ENCODE measurements at regions not wholly inside any gene's neighbourhood (a gene's known extent, or its start where the extent isn't known, plus 50 kb on each side); places are given as distances from the start of the nearest gene placed in this dataset.
"Not testable (repeated sequence)": the region's sequence is repeated elsewhere in the genome, so short reads cannot be mapped to it uniquely, and the experiment has no call there.

DNA sequence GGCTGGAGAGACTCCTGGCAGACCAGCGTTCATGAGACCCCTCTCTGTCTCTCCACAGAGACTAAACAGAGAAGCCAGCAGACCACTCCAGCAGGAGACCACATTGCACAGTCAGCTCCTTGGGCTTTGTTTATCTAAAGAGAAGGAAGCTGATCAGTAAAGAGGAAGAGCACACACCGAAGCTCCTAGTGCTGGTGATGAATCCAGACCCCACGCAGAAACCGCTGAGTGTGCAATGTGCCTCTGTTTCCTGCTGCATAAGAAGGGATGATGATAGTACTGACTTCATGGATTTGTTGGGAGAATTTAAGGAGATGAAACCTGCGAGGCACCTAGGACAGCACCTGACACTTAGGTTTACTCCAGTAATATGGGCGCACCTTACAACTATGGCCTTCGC is 544.1 kb upstream of the ID2 start:
- no peak for DNase-seq

DNA sequence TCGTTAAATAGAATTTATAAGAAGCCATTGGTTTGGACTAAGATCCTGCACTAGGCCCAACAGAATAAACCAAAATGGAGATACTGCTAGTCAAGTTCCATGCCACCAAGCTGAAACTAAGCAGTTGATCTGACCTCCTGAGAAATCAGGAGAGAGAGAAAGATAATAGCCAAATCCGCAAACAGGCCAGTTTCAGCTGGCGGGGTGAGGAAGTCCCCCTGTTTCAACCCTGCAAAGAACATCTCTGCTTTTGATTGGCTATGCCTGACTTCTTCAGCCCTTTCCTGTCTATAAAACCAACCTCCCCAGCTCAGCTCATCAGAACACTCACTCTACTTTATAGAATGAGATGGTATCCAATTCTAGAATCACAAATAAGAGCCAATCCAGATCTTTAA is 543.3 kb upstream of the ID2 start:
- DNase-seq: no peak

DNA sequence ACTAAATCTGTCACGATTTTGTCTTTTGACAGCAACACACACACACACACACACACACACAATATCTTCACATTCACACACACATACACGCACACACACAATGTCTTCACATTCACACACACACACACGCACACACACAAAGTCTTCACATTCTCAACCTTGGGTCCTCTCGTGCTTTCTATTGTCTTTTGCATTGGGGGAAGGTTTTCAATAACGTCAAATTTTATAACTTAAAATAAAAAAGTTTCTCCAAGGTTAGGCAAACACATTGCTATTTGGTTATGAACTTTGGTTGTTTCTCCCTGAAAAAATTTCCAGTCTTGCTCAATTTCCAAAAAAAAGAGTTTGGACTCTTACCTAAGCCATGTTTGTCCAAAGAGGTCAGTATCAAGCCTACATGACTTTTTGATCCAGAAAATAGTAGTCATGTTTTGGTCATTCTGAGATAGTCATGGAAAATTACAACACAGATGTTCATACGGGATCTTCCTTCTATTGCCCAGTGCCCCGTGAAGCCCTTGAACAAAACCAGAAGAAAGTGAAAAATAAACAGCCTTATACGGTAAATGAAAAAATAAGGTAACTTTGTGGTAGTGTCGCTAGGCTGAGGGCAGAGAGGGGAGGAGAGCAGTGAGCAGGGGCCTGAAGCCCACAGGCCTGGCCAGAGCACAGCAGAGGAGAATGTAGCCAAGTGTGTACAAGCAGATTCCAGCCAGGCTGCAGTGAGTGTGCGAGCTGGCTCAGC is 542.8 kb upstream of the ID2 start:
- DNase-seq: no peak

DNA sequence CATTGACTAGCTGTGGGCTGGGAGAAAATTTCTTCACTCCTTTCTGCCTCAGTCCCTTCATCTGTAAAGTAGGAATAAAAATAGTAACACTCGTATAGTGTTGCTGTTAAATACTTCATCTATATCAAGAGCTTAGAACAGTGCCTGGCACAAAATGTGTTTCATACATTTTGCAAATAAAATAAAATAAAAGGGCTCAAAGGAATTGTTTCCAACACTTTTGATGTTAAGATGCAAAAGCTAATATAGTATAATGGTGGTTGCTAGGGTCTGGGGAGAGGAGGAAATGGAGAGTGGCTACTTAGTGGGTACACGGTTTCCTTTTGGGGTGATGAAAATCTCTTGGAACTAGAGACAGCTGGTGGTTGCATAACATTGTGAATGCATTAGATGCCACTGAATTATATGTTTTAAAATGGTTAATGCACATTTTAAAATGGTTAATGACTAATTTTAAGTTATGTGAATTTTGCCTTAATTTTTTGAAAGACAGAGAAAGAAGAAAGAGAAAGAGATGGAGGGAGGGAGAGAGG is 542.1 kb upstream of the ID2 start:
- DNase-seq: no peak

DNA sequence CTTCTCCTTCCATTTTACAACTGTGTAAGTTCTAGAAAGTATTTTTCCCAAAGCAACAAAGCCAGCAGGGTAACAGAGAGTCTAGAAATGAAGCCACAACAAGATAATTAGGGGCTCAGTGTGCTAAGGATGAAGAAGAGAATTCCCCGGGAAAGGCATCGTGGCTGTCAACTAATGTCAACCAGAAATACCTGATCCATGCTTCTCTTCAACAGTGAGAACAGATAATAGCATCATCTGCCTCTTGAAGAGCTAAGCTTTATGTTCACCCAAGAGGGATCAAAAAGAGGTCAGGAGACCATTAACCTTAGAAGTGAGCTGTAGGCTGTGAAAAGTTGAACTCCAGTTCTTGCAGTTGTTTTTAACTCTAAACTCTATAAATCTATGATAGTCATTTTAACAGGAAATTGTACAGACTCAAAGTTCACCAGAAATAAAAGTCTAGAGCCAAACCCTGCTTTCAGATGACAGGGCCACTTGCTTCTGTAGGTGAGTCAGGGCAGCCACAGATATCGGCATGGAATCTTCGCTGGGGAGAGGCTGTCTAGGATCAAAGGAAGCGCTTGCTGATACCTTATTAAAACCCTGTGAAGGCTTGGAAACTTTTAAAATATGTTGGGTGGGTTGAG is 540.7 kb upstream of the ID2 start:
- no peak for DNase-seq

DNA sequence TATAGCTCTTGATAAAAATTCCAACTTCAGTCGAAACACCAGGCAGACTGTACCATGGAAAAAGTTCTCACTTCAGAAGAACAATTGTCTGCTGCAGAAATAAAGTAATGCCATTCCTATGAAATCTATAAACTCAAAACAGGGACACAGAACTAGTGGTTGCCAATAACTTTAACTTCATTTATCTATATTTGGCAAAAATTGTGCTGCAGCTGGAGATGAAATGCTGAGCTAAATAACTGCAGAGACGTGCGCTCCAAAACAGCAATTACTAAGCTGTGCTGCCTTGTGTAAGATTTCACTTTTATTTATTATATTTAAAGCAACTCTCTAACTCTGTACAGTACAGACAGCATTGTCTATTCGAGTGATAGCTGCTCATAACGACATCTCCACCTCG is 540.1 kb upstream of the ID2 start:
- no peak for DNase-seq

DNA sequence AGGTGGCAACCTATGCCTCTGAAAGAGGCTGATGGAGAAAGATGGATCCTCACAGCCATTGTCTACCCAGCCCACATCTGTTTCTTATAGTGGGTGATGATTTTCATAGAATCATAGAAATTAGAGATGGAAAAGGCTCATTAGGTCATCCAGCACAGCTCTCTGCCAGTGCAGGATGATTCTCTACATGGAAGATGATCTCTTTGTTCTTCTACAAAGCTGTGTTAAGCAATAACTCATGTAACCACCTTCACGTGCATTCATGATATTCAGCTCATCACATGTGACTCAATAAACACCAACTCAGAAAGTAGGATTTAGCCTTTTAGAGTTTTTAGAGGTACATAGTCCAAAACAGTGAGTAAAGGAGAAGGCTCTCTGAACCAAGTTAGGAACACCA is 539.4 kb upstream of the ID2 start:
- DNase-seq: no peak

DNA sequence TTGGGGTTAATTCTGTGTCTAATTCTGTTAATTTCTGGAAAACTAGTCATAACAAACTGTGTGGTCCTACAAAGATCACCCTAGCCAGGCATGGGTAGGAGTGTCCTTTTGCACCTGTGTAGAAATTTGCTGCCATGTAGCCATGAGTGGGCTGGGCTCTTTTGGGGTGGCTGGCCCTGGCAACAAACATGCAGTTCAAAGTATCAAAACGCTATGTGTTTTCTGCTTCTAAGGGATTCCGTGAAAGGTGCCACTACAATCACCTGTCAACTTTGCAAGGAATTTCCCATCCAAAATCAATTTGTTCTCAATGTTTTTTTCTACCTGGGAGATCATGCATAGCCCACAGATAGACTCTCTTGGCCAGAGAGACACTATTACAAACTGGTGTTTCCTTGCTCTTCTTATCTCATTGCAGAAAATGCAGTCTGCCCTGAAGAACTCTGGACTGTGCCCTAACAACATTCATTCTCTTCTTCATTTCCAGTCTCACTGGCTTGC is 537.7 kb upstream of the ID2 start:
- no peak for DNase-seq

DNA sequence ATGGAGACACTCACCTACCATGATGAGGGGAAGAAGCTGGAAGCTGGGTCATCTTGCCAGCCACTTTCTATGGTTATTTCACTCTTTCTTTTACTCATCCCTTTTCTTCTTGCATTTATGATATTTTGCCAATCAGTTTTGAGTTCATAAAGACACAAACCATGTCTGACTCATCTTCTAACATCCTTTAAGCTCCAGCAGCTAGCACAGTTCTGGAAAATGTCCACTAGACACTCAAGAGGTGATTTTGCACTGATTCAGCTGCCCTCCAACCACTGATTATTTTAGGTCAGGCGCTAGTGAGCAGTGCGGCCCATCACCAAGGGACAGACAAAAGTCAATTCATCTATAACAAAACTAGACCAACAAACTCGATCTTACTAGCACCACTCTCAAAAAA is 537.1 kb upstream of the ID2 start:
- no peak for DNase-seq

DNA sequence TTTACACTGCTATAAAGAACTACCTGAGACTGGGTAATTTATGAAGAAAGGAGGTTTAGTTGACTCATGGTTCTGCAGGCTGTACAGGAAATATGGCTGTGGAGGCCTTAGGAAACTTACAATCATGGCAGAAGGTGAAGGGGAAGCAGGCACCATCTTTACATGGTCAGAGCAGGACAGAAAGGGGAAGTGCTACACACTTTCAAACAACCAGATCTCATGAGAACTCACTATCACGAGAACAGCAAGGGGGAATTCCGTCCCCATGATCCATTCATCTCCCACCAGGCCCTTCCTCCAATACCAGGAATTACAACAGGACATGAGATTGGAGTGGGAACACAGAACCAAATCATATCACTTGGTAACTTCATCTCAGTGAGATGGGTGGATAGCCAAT is 536.5 kb upstream of the ID2 start:
- DNase-seq: not testable (repeated sequence)

DNA sequence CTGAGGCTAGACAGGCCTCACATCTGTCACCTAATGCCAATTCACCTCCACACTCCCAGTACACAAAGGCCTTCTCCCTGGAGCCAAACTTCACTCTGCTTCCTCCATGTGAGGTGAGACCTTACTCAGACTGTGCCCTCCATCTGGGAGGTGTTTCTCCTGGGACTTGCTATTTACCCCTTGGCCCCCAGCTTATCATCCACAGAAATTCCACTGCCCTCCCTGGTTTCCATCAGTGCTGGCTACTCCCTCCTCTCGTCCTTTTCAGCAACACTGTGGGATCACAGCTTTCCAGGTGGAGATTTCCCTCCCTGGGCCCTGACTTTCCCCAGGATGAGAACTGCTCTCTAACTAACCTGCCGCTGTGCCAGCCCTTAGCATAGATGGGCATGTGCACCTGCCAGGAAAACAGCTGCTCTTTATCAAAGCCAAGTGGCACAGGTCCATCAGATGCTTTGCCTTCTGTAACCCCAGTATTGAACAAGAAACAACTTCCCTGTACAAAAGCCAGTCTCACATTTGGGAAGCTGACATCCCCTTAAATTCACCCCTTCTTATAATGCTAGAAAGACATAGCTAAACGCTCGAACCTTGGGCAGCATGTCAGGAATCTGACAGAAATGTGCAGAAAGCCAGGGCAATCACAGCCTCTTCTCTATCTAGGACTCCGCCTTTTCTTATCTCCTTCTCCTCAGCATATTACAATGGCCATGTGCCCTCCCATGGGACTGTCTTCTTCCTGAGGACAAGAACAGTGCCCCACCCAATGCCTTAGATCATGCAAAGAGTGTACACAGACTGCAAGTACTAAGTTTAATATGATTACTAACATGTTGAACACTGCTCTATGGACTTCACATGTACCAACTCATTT is 535.5 kb upstream of the ID2 start:
- DNase-seq: no peak

DNA sequence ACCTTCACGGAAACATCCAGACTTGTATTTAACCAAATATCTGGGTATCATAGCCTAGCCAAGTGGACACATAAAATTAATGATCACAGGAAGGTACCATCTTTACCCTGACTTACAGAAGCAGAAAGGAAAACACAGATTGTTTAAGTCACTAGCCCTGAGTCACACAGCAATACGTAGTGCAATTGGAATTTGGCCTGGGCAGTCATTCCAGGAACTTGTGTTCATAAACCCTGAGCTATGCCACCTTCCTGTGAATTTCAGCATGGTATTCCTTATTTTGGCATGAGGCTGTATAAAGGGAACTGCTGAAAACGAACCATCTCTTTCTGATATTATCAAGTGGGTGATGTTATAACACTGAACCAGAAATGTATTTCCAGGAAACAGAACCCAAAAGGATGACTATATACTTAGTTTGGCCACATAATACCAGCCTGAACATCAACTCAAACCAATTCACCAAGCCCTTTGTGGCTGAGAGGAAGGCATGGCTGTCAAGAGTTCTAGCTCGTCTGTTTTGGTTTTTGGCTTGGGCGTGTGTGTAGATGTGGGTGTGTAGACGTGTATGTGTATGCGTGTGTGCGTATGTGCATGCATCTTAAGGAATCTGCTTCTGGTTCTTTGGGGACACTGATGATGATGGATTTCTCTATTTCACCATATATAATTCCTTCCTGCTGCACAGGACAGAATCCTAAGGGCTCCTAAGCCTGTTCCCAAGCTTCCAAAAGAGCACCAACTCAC is 533.4 kb upstream of the ID2 start:
- DNase-seq: no peak

DNA sequence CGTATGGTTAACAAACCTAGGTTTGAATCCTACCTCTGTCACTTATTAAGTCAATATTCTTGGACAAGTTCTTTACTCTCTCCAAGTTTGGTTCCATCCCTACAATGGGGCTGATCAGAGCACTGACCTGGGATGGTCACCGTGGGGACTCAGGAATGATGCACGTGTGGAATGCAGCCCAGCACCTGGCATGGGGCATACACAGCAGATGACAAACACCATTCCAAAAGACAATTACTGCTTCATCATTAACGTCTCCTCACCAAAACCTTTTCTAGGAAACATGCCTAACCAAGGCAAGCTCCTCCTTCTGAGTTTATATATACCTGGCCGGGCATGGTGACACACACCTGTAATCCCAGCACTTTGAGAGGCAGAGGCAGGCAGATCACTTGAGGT is 532.9 kb upstream of the ID2 start:
- no peak for DNase-seq

DNA sequence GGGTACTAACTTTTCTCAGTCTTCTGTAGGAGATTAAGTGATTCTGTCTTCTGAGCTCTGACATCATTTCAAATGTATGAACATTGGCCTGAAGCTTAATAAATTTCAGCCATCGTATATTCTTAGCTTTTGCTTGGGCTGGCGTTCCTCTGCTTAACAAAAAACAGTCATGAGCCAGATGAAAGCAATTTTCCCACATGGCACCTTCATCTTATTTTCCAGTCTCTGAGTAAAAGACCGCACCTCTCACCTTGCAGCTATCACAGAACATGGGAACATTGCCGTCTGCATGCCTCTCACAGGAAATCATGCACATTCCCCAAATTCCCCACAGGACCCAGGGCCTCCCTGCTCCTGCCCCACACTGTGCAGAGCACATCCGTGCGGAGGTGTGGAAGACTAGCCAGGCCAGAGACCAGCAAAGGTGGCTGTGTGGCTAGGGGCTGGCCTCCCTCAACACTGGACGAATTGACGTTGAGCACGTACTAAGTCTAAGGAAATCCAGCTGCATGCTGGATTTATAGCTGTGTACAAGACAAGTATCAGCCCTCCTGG is 531.8 kb upstream of the ID2 start:
- no peak for DNase-seq

DNA sequence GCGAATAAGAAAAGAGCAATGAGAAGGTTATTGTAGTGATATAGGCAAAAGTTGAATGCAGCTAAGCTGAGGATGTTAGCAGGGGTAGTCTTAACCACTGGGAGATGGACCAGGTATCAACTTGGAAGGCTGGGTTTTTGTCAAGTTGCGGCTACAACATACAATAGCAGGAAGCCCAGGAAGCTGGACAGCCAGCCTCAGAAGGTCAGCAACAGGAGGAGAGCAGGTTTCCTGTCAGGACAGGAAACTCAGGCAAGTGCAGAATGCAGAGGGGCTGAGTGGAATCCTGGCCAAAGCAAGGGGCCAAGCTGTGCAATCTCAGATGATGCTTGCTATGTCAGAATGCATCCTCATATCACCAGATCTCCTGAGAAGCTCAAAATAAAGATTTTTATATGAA is 530.0 kb upstream of the ID2 start:
- no peak for DNase-seq

DNA sequence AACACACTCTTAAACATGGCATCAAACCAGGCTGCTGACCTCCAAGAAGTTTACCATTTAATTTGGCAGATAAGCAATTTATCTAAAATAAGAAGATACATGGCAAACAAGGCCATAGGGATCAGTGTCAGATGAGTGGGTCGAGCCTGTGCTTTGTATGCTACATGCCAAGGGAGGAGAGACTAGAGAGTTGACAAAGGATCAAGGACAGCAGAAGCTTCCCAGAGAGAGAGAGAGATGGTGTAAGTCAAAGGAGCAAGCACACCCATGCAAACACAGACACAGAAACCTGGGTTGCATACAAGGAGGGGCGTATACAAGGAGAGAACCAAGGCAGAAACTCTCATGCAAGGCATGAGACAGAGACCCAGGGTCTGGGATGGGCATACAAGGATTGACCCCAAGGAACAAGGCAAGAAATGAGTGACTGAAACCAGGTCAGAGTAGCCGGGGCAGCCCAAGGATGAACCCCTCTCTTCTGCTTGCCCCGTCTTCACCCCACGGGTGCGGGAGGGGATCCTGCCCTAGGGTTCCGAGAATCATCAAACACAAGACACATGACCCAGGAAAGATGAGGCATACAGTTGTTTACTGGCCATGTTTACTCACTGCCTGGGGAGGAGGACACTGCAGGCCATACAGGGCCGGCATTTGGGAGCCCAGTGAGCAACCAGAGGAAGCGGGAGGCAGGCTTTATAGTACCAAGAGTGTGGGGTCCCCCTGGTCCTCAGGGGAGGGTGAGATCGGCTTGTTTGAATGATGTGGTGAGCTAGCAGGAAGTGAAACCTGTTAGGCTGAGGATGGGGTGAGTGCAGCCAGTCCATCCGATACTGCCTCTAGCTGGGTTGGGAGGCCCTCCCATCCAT is 529.2 kb upstream of the ID2 start:
- peak; percentile 40 for DNase-seq

DNA sequence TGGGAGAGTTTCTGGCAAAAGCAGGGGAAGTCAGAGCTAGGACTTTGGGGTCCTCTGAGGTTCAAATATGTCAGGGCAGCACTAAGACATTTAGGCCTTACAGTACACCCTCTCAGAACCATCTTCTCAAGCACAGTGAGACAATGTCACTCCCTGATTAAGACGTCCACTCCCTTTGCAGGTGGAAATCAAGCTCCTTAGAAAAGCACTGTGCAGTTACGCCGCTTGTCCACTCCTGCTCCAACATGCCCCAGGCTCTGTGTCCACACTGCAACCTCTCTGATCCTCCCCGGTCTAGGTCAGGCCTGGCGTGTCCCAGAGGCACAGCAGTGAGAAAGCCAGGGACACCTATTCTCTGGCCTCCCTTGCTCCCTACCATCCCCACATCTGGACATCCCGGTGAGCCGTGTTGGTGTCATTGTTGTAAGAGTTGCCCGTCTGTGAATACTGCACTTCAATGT is 528.6 kb upstream of the ID2 start:
- DNase-seq: no peak

DNA sequence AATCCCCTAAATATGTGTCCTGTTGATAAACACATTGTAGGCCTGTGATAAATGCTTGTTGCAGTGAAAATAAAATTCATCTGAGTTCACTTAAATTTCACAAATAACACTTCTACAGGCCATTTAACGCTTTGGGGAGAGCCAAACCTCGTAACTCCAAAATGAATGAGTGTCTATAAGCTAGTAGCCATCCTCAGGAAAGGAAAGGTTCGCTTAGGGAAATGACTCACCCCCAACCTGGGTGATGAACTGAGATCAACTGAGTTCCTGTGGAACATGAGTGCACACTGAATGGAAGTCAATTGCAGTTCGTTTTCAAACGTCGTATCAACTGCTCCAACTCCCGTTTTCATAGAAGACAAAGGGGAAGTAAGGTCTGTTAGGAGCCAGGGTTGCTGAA is 527.6 kb upstream of the ID2 start:
- no peak for DNase-seq

DNA sequence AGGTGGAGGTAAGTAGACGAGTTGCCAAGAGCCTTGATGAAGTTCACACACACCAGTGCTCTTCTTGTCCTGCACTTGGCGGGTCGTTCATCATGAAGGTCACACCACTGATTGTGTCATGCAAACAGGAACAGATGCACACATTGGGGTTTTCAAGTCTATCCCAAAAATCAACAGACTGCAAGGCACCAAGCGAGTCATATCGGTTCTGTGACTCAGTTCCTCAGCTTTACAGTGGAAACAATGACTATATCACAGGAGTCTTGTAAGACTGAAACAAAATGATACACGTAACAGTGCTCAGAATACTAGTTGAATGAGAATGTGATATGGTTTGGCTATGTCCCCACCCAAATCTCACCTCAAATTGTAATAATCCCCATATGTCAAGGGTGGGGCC is 526.9 kb upstream of the ID2 start:
- DNase-seq: no peak

DNA sequence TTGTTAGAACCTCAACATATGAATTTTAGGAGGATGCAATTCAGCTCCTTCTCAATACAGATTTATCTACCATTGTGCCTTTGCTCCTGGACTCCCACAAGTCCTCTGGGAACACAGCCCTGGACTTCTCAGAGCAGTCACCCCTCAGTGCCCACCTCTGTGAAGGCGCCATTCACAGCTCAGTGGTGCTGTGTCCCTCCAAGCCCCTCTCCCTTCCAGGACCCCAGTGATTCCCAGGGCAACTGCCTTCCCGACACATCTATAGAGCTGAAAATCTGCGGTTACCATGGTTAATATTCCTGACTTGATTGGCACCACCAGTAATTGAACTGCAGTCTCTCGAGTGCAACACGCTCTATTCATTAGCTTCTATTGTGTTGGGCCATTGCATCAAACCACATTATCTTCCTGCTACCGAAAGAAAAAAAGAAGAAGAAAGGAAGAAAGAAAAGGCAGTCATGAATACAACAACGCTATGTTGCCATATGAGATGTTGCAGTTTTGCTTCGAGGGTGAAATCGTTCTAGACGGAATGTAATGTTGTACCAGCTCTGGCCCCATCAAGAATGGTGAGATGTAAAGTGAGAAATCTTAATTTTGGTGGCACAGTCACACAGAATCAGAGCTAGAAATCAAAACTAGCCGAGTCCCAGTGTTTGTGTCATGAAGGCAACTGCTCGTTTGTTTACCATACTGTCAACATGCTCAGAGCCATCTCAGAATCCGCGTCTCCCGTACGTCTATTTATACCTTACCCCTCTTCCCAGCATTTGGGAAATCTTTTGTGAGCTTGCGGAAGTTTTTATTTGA is 524.0 kb upstream of the ID2 start:
- no peak for DNase-seq
